Loucy (cell line): ENCODE measurements at regions not wholly inside any gene's neighbourhood (a gene's known extent, or its start where the extent isn't known, plus 50 kb on each side); places are given as distances from the start of the nearest gene placed in this dataset.

Experiments
- H2AFZ ChIP-seq: fragments of 200-600 bp; sonication (generic); 2 replicates; pipeline ENCODE4 v1.6.0; 2016; ENCODE audit warnings: antibody characterized with exemption, mild to moderate bottlenecking, low read length, moderate library complexity
- H3F3A ChIP-seq: fragments of 200-600 bp; 2 replicates; pipeline ENCODE4 v1.6.0; 2016; ENCODE audit warnings: antibody characterized with exemption, low read depth, mild to moderate bottlenecking
- H3K27me3 ChIP-seq: fragments of 200-600 bp; sonication (generic); 2 replicates; pipeline ENCODE4 v1.6.1; 2014; ENCODE audit warnings: low read length, mild to moderate bottlenecking; ENCODE audit not compliant: insufficient read depth, poor library complexity, severe bottlenecking
- H3K36me3 ChIP-seq: fragments of 200-600 bp; sonication (generic); 2 replicates; pipeline ENCODE4 v1.6.1; 2016; ENCODE audit warnings: low read length; ENCODE audit not compliant: insufficient read depth
- H3K4me1 ChIP-seq: fragments of 200-600 bp; sonication (generic); 2 replicates; pipeline ENCODE4 v1.5.1; 2014; ENCODE audit warnings: low read length, mild to moderate bottlenecking; ENCODE audit not compliant: insufficient read depth, poor library complexity, severe bottlenecking
- H3K4me2 ChIP-seq: fragments of 200-600 bp; sonication (generic); 2 replicates; pipeline ENCODE4 v1.6.0; 2014; ENCODE audit warnings: antibody characterized with exemption, low read length, low read depth, mild to moderate bottlenecking; ENCODE audit not compliant: poor library complexity, severe bottlenecking
- H3K4me3 ChIP-seq: fragments of 200-600 bp; sonication (generic); 2 replicates; pipeline ENCODE4 v1.5.1; 2014; ENCODE audit warnings: low read length, mild to moderate bottlenecking, mixed read lengths; ENCODE audit not compliant: poor library complexity, severe bottlenecking
- H3K79me2 ChIP-seq: fragments of 200-600 bp; sonication (generic); 2 replicates; pipeline ENCODE4 v1.6.1; 2014; ENCODE audit warnings: low read length; ENCODE audit not compliant: insufficient read depth
- H3K9ac ChIP-seq: fragments of 200-600 bp; sonication (generic); 2 replicates; pipeline ENCODE4 v1.6.0; 2014; ENCODE audit warnings: mild to moderate bottlenecking, low read depth, low read length, moderate library complexity; ENCODE audit not compliant: poor library complexity, severe bottlenecking
- H3K9me2 ChIP-seq: fragments of 200-600 bp; sonication (generic); replicated peaks from 2 replicates; pipeline ENCODE4 v1.6.1; 2016; ENCODE audit warnings: low read depth, low read length, mixed read lengths
- H3K9me3 ChIP-seq: fragments of 200-600 bp; sonication (generic); 2 replicates; pipeline ENCODE4 v1.6.1; 2014; ENCODE audit warnings: mild to moderate bottlenecking, antibody characterized with exemption, low read length, low read depth; ENCODE audit not compliant: insufficient read depth
- H4K20me1 ChIP-seq: fragments of 200-600 bp; sonication (generic); 2 replicates; pipeline ENCODE4 v1.6.0; 2014; ENCODE audit warnings: antibody characterized with exemption, low read length, mild to moderate bottlenecking; ENCODE audit not compliant: insufficient read depth, poor library complexity, severe bottlenecking
- EZH2phosphoT487 ChIP-seq: fragments of 200-600 bp; IDR thresholded peaks from 2 replicates; pipeline ENCODE4 v1.6.1; 2018; ENCODE audit warnings: antibody characterized with exemption, mild to moderate bottlenecking, moderate library complexity, borderline replicate concordance
- TF ChIP-seq, protein P1 (sequence below): fragments of 200-600 bp; sonication (generic); conservative IDR thresholded peaks from 2 replicates; pipeline ENCODE4 v1.5.1; 2014; ENCODE audit warnings: mild to moderate bottlenecking, antibody characterized with exemption, low read length

DNA sequence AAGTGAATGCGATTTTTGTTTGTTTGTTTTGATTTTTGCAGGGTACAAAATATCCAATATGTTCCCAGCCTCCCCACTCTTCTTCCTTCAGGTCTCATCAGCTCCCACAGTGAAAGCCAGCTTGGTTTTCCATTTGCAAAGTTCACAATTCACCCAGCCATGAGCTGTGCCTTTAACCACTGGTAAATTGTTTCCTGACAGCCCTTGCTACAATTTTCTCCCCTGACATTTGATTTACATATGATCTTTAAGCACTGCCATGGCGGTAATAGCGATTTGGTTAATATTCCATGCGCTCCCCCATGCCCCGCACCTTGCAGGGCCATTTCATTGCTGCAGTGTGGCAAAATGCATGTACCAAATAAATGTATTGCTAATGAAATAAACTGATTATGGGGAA is 385.9 kb downstream of the MIAT start:
- Histone ChIP-seq H3F3A (no peaks in the 10 kb centered on the region), H3K79me2 (no peaks in the 10 kb centered on the region), H3K27me3 (no peaks in the 10 kb centered on the region), H4K20me1 (no peaks in the 10 kb centered on the region), H3K4me3 (no peak overlapping the region), H3K9me2 (no peaks in the 10 kb centered on the region), H3K4me2 (no peak overlapping the region), H3K9ac (no peak overlapping the region), H3K4me1 (no peaks in the 10 kb centered on the region), H2AFZ (no peak overlapping the region), H3K9me3 (no peaks in the 10 kb centered on the region), H3K36me3 (no peaks in the 10 kb centered on the region)
- TF ChIP-seq, protein P1, sequence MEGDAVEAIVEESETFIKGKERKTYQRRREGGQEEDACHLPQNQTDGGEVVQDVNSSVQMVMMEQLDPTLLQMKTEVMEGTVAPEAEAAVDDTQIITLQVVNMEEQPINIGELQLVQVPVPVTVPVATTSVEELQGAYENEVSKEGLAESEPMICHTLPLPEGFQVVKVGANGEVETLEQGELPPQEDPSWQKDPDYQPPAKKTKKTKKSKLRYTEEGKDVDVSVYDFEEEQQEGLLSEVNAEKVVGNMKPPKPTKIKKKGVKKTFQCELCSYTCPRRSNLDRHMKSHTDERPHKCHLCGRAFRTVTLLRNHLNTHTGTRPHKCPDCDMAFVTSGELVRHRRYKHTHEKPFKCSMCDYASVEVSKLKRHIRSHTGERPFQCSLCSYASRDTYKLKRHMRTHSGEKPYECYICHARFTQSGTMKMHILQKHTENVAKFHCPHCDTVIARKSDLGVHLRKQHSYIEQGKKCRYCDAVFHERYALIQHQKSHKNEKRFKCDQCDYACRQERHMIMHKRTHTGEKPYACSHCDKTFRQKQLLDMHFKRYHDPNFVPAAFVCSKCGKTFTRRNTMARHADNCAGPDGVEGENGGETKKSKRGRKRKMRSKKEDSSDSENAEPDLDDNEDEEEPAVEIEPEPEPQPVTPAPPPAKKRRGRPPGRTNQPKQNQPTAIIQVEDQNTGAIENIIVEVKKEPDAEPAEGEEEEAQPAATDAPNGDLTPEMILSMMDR: no peak
- TF ChIP-seq EZH2phosphoT487: no peak

DNA sequence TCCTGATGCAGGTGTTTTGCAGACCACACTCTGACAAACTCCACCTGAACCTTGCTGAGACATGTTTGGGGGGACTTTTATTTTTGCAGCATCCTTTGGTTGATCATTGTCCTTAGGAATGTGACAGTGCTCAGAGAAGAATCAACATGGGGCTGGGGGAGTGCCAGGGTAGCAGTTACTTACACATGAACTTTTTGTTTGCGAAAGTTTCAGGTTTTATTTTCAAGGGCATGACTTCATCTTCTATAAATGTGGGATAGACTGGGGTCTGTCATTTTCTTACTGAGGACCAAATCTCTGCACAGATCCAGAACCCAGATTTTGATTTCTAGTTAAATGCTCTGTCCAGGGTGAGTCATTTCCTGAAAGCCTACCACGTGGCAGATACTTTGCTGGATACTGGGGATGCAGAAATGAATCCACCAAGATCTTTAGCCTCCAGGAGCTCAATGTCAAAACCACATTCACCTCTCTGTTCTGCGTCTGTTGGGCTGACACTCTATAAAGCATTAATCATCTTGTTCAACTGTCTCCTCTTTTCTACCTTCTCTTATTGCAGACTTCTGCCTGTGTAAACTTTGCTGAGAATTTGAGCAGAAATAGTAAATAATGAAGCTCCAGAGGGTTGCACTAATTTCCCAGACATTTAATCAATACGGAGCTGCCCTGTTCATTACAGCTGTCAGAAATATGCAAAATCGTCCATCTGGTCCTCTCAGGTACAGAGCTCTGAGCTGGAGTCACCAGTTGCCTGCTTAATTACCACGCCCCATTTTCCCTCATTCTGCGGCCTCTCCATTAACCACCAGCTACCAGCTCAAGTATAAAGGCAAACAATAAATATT is 387.9 kb downstream of the MIAT start:
- no peaks in the 10 kb centered on the region for H3K27me3 ChIP-seq
- H2AFZ ChIP-seq: no peak overlapping the region
- TF ChIP-seq, protein P1: no peak
- TF ChIP-seq EZH2phosphoT487: no peak

DNA sequence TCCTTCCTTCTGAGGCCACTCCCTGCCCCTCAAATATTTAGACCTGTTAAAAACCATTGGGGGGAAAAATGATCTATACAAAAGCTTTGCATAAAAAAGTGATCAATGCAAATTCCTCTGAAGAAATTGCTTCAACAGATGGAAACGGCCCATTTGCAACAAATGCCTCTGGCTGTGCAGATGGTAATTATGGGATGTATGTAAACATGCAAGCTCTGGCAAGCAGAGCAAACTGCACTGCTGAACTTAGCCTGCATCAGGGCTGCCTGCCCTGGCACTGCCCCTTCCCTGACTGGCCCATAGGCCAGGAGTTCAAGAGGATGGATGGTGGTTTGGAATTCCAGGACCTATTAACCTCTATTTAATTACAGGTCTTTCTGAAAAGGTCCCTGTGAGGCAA is 388.7 kb downstream of the MIAT start:
- Histone ChIP-seq H3K4me2 (no peak overlapping the region), H3K79me2 (no peaks in the 10 kb centered on the region), H4K20me1 (no peaks in the 10 kb centered on the region), H3F3A (no peaks in the 10 kb centered on the region), H3K36me3 (no peaks in the 10 kb centered on the region), H3K27me3 (no peaks in the 10 kb centered on the region), H3K9ac (no peak overlapping the region), H3K4me1 (no peaks in the 10 kb centered on the region), H3K4me3 (no peak overlapping the region), H3K9me2 (no peaks in the 10 kb centered on the region), H3K9me3 (no peaks in the 10 kb centered on the region), H2AFZ (no peak overlapping the region)
- TF ChIP-seq EZH2phosphoT487: no peak
- TF ChIP-seq, protein P1: no peak

More for the DNA sequence above, 387.9 kb downstream of the MIAT start:
- no peak overlapping the region for H3K4me2 ChIP-seq
- no peaks in the 10 kb centered on the region for H3F3A ChIP-seq
- H3K4me3 ChIP-seq: no peak overlapping the region
- H3K9me3 ChIP-seq: no peaks in the 10 kb centered on the region
- no peaks in the 10 kb centered on the region for H3K4me1 ChIP-seq
- no peaks in the 10 kb centered on the region for H4K20me1 ChIP-seq
- H3K9me2 ChIP-seq: no peaks in the 10 kb centered on the region
- H3K9ac ChIP-seq: no peak overlapping the region
- no peaks in the 10 kb centered on the region for H3K36me3 ChIP-seq
- H3K79me2 ChIP-seq: no peaks in the 10 kb centered on the region
